GM12873 (cell line): ENCODE measurements at regions not wholly inside any gene's neighbourhood (a gene's known extent, or its start where the extent isn't known, plus 50 kb on each side); places are given as distances from the start of the nearest gene placed in this dataset.

Experiments
- TF ChIP-seq, protein P1 (sequence below): IDR thresholded peaks from 2 replicates; pipeline ENCODE4 v1.5.1; 2012; ENCODE audit warnings: low read depth, mild to moderate bottlenecking, moderate library complexity, low read length, control low read depth; ENCODE audit not compliant: insufficient read depth; ENCODE audit errors: missing control alignments

DNA sequence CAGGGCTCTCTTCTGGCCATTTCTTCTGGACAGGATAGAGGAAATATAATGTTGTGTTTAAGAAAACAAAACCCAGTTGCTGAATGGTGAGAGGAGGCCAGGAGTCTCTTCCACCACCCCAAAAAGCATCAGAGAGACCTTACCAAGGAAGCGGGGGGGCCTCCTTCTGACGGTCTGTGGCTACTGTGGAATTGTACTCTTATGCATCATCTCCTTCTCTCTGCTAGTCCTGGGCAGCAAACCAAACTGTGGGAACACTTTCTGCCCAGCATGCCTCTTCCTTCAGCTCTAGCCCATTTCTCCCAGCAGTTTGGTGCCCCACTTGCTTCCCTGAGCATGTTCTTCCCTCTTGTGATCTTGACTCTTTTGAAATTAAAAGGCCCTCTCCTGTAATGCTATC lies 157.7 kb downstream of the HHIPL2 start:
- TF ChIP-seq, protein P1, sequence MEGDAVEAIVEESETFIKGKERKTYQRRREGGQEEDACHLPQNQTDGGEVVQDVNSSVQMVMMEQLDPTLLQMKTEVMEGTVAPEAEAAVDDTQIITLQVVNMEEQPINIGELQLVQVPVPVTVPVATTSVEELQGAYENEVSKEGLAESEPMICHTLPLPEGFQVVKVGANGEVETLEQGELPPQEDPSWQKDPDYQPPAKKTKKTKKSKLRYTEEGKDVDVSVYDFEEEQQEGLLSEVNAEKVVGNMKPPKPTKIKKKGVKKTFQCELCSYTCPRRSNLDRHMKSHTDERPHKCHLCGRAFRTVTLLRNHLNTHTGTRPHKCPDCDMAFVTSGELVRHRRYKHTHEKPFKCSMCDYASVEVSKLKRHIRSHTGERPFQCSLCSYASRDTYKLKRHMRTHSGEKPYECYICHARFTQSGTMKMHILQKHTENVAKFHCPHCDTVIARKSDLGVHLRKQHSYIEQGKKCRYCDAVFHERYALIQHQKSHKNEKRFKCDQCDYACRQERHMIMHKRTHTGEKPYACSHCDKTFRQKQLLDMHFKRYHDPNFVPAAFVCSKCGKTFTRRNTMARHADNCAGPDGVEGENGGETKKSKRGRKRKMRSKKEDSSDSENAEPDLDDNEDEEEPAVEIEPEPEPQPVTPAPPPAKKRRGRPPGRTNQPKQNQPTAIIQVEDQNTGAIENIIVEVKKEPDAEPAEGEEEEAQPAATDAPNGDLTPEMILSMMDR = no peak

DNA sequence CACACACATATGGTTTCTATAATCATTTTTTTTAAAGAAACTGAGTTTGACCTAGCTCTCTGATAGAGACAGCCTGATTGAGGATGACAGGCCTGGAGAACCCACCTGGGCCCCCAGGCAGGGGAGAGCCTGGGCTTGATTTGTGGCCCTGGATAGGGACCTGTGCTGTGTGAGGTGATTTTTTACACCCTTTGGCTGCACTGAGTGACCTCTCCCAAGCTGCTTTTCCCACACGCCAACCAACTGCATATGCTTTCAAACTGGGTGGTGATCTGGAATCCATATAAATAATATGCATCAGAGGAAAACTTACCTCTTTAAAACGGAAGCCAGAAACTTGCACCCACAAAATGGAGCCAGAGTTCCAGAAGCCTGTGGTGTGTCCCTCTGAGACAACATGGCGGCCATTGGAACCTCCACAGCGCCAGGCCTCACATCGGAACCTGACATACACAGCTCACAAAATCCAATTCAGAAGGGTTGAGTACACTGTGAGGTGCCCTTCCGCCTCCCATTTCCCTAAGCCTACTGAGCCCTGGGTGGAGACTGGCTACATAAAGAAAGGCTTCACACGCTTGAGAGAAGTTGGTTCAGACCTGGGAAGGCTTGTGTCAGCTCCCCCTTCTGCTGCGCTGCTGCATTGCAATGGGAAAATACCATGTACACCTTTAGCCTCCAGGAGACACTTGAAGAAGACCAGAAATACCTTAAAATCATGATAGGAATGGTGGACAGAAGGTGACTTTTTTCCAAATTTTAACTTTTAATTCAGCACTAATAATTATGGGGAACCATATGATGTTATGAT lies 160.7 kb downstream of the HHIPL2 start:
- TF ChIP-seq, protein P1 = peak; percentile 28

DNA sequence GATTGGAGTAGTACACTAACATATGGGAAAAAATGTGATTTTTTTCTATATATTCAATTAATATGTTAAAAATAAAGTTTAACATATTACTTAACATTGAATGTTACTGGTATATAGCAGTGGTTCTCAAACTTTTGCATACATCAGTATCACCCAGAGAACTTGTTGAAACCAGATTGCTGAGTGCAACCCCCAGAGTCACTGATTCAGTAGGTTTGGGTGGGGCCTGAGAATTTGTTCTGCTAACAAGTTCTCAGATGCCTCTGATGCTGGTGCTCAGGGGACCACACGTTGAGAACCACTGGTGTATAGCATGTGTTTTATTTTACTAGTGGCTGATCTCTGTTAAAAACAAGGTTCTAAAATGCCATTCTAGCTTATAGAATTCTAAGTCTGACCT lies 161.9 kb downstream of the HHIPL2 start:
- TF ChIP-seq, protein P1 = no peak

DNA sequence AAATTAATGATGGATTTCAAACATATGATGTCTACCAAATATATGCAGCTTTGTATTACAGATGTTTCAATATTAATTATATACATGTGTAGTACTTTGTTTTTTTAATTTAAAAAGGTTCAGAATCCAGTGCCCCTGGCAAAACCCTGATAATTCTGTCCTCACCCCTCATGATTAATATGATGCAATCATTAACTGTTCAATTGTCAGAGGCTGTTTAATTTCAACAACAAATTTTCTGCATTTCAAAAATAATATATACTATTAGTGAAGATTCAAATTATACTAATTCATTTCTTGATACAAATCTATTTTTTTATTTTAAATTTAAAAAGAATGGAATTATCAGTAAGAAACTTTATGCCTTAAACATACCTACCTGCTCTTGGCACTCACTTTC lies 162.6 kb downstream of the HHIPL2 start:
- TF ChIP-seq, protein P1 = no peak

DNA sequence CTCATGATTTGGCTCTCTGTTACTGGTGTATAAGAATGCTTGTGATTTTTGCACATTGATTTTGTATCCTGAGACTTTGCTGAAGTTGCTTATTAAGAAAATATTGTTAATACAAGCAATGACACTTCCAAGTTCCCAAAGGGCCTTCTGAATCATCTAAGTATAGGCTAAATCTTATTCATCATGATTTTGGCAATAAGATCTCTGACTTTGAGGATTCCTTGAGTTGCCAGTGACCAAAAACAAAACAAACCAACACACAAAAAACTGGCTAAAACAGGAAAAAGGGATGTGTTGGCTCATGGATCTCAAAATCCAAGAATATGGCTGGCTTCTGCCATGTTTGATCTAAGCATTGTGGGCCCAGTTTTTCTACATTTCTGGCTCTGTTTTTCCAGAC lies 163.4 kb downstream of the HHIPL2 start:
- TF ChIP-seq, protein P1 = no peak

DNA sequence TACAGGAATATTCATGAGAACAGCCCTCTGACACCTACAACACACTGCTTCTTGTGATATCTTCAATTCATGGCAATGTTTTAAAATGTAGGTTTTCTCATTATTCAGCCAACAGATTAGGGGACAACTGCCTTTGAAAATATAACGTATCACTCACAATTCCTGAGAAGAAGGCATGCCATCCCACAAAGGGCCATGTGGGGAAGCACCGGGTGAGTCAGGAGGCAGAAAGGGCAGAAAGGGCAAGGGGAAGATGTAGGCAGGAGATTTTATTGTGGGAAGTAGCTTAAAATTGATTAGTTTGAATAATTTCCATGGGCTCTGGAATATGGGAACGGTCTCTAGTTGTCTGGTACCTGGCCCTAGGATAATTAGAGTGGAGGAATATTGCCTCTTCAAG lies 165.7 kb downstream of the HHIPL2 start:
- TF ChIP-seq, protein P1 = no peak

DNA sequence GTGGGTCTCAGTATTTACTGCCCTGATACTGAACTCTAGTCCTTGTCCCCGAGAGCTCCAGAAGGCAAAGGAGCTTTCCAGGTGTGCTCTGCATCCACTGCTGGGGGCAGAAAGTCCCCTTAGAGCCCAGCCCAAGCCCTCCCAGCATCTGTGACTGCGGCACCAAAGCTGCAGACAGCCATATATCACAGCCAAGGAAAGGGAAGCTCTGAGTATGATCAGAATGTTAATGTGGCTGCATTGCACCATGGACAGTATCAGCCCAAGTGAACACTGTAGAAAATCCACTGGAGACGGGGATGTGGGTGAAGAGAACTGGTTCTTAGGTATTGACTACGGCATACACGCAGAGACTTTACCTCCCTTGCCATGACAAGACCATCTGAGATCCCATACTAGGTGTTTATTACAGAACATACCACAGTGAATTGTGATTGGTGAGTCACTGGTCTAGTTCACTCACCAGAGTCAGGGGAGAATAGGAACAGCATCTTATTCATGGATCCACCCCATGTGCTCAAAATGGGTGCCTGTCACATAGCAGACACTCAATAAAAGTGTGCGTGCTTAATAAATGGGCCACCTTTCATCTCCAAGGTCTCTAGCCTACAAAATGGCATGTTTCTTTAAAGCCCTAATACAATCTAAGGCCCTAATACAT lies 170.3 kb downstream of the HHIPL2 start:
- TF ChIP-seq, protein P1 = no peak
